Caco-2 (cell line): ENCODE measurements at regions not wholly inside any gene's neighbourhood (a gene's known extent, or its start where the extent isn't known, plus 50 kb on each side); places are given as distances from the start of the nearest gene placed in this dataset.

Experiments used
- BruUV-seq: library from RNA; stranded (reverse); fragments of 400-500 nt; replicated peaks from 2 replicates; lab custom pipeline; 2021; lab: Mats Ljungman, UMichigan
- CTCF ChIA-PET: fragments of 300-600 bp; sonication (Branson Sonifier 250); formaldehyde crosslinking; loops from one replicate; lab custom pipeline; 2022; ENCODE audit warnings: antibody characterized with exemption; lab: Charles Lee
- POLR2A ChIA-PET: fragments of 300-600 bp; sonication (Branson Sonifier 250); formaldehyde crosslinking; loops from one replicate; lab custom pipeline; 2022; ENCODE audit warnings: antibody characterized with exemption; lab: Charles Lee
- DNase-seq, 2 experiments: peaks; one replicate each; pipeline versions ENCODE4 v3.0.0 to v3.0.0-alpha.2; 2020 to 2022
- H3K27me3 ChIP-seq: replicated peaks from 2 replicates; pipeline ENCODE4 v1.6.0; 2011; ENCODE audit warnings: low read length; ENCODE audit not compliant: control insufficient read depth, insufficient read depth
- H3K36me3 ChIP-seq: 2 replicates; pipeline ENCODE4 v1.5.1; 2011; ENCODE audit warnings: low read length; ENCODE audit not compliant: control insufficient read depth, insufficient read depth
- H3K4me1 ChIP-seq: fragments of 250-450 bp; sonication (Bioruptor Pico); 2 replicates; pipeline ENCODE4 v1.5.1; 2020; ENCODE audit warnings: mild to moderate bottlenecking
- H3K4me3 ChIP-seq: 2 replicates; pipeline ENCODE4 v1.5.1; 2011; ENCODE audit warnings: low read depth, mild to moderate bottlenecking, control low read depth, low read length
- H3K9me3 ChIP-seq: fragments of 250-450 bp; sonication (Bioruptor Pico); 2 replicates; pipeline ENCODE4 v1.5.1; 2020; ENCODE audit warnings: mild to moderate bottlenecking, moderate library complexity
- H3K27ac Mint-ChIP-seq: one replicate; pipeline ENCODE4 v1.8.0; 2022; ENCODE audit warnings: mixed read lengths; ENCODE audit not compliant: unreplicated experiment
- H3K27me3 Mint-ChIP-seq: one replicate; pipeline ENCODE4 v1.8.0; 2022; ENCODE audit warnings: mixed read lengths; ENCODE audit not compliant: insufficient read depth, unreplicated experiment
- H3K36me3 Mint-ChIP-seq: one replicate; pipeline ENCODE4 v1.8.0; 2022; ENCODE audit warnings: mild to moderate bottlenecking, mixed read lengths; ENCODE audit not compliant: insufficient read depth, unreplicated experiment
- H3K4me1 Mint-ChIP-seq: one replicate; pipeline ENCODE4 v1.8.0; 2022; ENCODE audit warnings: low read depth, mixed read lengths; ENCODE audit not compliant: unreplicated experiment
- H3K4me3 Mint-ChIP-seq: one replicate; pipeline ENCODE4 v1.8.0; 2022; ENCODE audit warnings: mild to moderate bottlenecking, moderate library complexity, mixed read lengths; ENCODE audit not compliant: unreplicated experiment
- H3K9me3 Mint-ChIP-seq: one replicate; pipeline ENCODE4 v1.8.0; 2022; ENCODE audit warnings: mixed read lengths; ENCODE audit not compliant: unreplicated experiment
- CTCF ChIP-seq, 2 experiments: fragments of 200-600 bp in 1 of 2; IDR thresholded peaks; 1 replicate in 1 of 2; 2 replicates in 1 of 2; pipeline versions ENCODE4 v1.5.1 to v1.8.0; 2011 to 2022; ENCODE audit warnings: antibody characterized with exemption in 1 of 2, control low read depth in 1 of 2, inconsistent platforms in 1 of 2, low read depth in 1 of 2, low read length in 1 of 2, mild to moderate bottlenecking in 1 of 2, moderate library complexity in 1 of 2; ENCODE audit not compliant: insufficient read depth in 1 of 2, severe bottlenecking in 1 of 2, unreplicated experiment in 1 of 2
- intact Hi-C: fragments of 100-400 bp; cut with micrococcal nuclease; formaldehyde crosslinking; loops from one replicate; pipeline ENCODE4 v1.10.0; 2022; ENCODE audit not compliant: unreplicated experiment

- no peak for DNase-seq
- Mint-ChIP-seq H3K9me3 (no peaks in the 10 kb centered on the region), H3K27ac (no peak overlapping the region), H3K36me3 (no peaks in the 10 kb centered on the region), H3K4me3 (no peak overlapping the region), H3K27me3 (no peaks in the 10 kb centered on the region), H3K4me1 (no peaks in the 10 kb centered on the region)
- intact Hi-C loops, result no loop called here
- CTCF ChIA-PET, result no interaction called here
- Histone ChIP-seq H3K4me1 (no peaks in the 10 kb centered on the region), H3K9me3 (no peaks in the 10 kb centered on the region), H3K36me3 (no peaks in the 10 kb centered on the region), H3K4me3 (no peak overlapping the region), H3K27me3 (no peaks in the 10 kb centered on the region)
- POLR2A ChIA-PET, result no interaction called here
- no TSS peak for BruUV-seq
- no peak for TF ChIP-seq CTCF (IDR thresholded peaks at IDR 0.05; ENCODE audit: insufficient read depth in 1 of 2, low read depth in 1 of 2, low read length in 1 of 2, severe bottlenecking in 1 of 2, unreplicated experiment in 1 of 2)
Observed at GRCh38 chr21:24899138-24899537, 708.1 kb downstream of the MRPL39 start.

- BruUV-seq, result no TSS peak
- Histone ChIP-seq H3K27me3 (no peaks in the 10 kb centered on the region), H3K9me3 (no peaks in the 10 kb centered on the region), H3K4me3 (no peak overlapping the region), H3K4me1 (no peaks in the 10 kb centered on the region), H3K36me3 (no peaks in the 10 kb centered on the region)
- no peak overlapping the region for H3K27ac Mint-ChIP-seq
- no peaks in the 10 kb centered on the region for H3K36me3 Mint-ChIP-seq
- H3K4me1 Mint-ChIP-seq, result no peaks in the 10 kb centered on the region
- no peak overlapping the region for H3K4me3 Mint-ChIP-seq
- no peaks in the 10 kb centered on the region for H3K9me3 Mint-ChIP-seq
- no peak for TF ChIP-seq CTCF (IDR thresholded peaks at IDR 0.05; ENCODE audit: insufficient read depth in 1 of 2, low read depth in 1 of 2, low read length in 1 of 2, severe bottlenecking in 1 of 2, unreplicated experiment in 1 of 2)
- H3K27me3 Mint-ChIP-seq, result no peaks in the 10 kb centered on the region
- ChIA-PET POLR2A (no interaction called here), CTCF (no interaction called here)
- intact Hi-C loops, result no loop called here
- no peak for DNase-seq
Observed at GRCh38 chr21:24897883-24898282, 709.4 kb downstream of the MRPL39 start.

GRCh38 chr21:24896735-24897124 lies 710.6 kb downstream of the MRPL39 start:
- H3K4me1 Mint-ChIP-seq, result no peaks in the 10 kb centered on the region
- Histone ChIP-seq H3K9me3 (no peaks in the 10 kb centered on the region), H3K27me3 (no peaks in the 10 kb centered on the region), H3K4me1 (no peaks in the 10 kb centered on the region), H3K4me3 (no peak overlapping the region), H3K36me3 (no peaks in the 10 kb centered on the region)
- H3K4me3 Mint-ChIP-seq, result no peak overlapping the region
- ChIA-PET POLR2A (no interaction called here), CTCF (interaction anchor here (1.4 kb wide), 1 partner anchor 489 kb away, joined by 4 read pairs; no protein-coding TSS in a partner anchor)
- H3K27me3 Mint-ChIP-seq, result no peaks in the 10 kb centered on the region
- BruUV-seq, result no TSS peak
- H3K27ac Mint-ChIP-seq, result no peak overlapping the region
- DNase-seq, result no peak
- TF ChIP-seq CTCF (IDR thresholded peaks at IDR 0.05; ENCODE audit: insufficient read depth in 1 of 2, low read depth in 1 of 2, low read length in 1 of 2, severe bottlenecking in 1 of 2, unreplicated experiment in 1 of 2), result no peak
- H3K36me3 Mint-ChIP-seq, result no peaks in the 10 kb centered on the region
- H3K9me3 Mint-ChIP-seq, result no peaks in the 10 kb centered on the region
- intact Hi-C loops, result loop anchor here (1.0 kb wide), 2 partner anchors 143 to 490 kb away; no protein-coding TSS in a partner anchor
